Adrenal gland (tissue), 5 donors: ENCODE measurements at regions not wholly inside any gene's neighbourhood (a gene's known extent, or its start where the extent isn't known, plus 50 kb on each side); places are given as distances from the start of the nearest gene placed in this dataset.

Source experiments
- POLR2A ChIP-seq, 2 donors: fragments of 450-650 bp; IDR thresholded peaks; one replicate each; pipeline ENCODE4 v1.6.1; 2017; ENCODE audit warnings: antibody characterized with exemption in 2 of 2, mild to moderate bottlenecking in 2 of 2, moderate library complexity in 1 of 2
- TF ChIP-seq, protein P1 (sequence below), 6 experiments: fragments of 450-650 bp in 4 of 6; fragments of 200-600 bp in 2 of 6; sonication (generic) in 1 of 6; IDR thresholded peaks; 1 replicate in 5 of 6; 2 replicates in 1 of 6; pipeline versions ENCODE4 v1.5.1 to v1.8.0; 2016 to 2021; ENCODE audit warnings: antibody characterized with exemption in 6 of 6, mild to moderate bottlenecking in 2 of 6, moderate library complexity in 1 of 6
- donor health status: DM: no; HTN: no; CAD: no.

DNA sequence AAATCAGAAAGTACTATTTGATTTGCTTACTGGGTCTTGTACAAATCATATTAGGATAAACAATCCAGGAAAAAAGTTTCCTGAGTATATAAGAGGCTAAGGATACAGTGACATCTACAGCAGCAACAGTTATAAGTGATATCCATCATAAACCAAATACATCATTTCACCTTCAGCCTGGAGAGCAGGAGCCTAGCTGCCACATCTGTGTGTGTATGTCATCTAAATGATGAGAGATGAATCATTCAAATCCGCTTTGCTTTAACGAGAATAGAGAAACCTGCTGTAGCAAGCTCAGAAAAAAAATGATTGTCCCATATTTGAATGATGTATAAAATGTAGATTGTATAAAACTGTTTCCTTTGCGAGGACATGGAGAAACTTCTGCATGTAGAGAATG, 841.4 kb downstream of the SI start:
- TF ChIP-seq, protein P1, sequence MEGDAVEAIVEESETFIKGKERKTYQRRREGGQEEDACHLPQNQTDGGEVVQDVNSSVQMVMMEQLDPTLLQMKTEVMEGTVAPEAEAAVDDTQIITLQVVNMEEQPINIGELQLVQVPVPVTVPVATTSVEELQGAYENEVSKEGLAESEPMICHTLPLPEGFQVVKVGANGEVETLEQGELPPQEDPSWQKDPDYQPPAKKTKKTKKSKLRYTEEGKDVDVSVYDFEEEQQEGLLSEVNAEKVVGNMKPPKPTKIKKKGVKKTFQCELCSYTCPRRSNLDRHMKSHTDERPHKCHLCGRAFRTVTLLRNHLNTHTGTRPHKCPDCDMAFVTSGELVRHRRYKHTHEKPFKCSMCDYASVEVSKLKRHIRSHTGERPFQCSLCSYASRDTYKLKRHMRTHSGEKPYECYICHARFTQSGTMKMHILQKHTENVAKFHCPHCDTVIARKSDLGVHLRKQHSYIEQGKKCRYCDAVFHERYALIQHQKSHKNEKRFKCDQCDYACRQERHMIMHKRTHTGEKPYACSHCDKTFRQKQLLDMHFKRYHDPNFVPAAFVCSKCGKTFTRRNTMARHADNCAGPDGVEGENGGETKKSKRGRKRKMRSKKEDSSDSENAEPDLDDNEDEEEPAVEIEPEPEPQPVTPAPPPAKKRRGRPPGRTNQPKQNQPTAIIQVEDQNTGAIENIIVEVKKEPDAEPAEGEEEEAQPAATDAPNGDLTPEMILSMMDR (IDR thresholded peaks at IDR 0.05): no peak
- no peak for TF ChIP-seq POLR2A (IDR thresholded peaks at IDR 0.05)
